ENCODE measurements at regions not wholly inside any gene's neighbourhood (a gene's known extent, or its start where the extent isn't known, plus 50 kb on each side); places are given as distances from the start of the nearest gene placed in this dataset.

- 93% methylated on average over 2 of the region's 3 CpGs; no CpG with 5 or more reads in 1 of the 2 donors for WGBS, 2 donors (ENCODE audit: low coverage in 1 of 2)
- Histone ChIP-seq H3K9me3 (no peaks in the 10 kb centered on the region), H3K36me3 (no peaks in the 10 kb centered on the region), H3K4me1 (no peaks in the 10 kb centered on the region), H3K27me3 (no peaks in the 10 kb centered on the region), H3K4me3 (no peak overlapping the region), H3K27ac (no peak overlapping the region)
- TF ChIP-seq EP300 (IDR thresholded peaks at IDR 0.05) (no peak), POLR2A (IDR thresholded peaks at IDR 0.05) (no peak), CTCF (IDR thresholded peaks at IDR 0.05) (no peak), POLR2AphosphoS5 (IDR thresholded peaks at IDR 0.05) (no peak)
- no peak for ATAC-seq
Measured at GRCh38 chr4:155569471-155569870, 97.2 kb upstream of the GUCY1A1 start.

GRCh38 chr4:155568641-155569220 lies 97.9 kb upstream of the GUCY1A1 start:
- H3K4me1 ChIP-seq = no peaks in the 10 kb centered on the region
- H3K36me3 ChIP-seq = no peaks in the 10 kb centered on the region
- H3K4me3 ChIP-seq = no peak overlapping the region
- 76 to 92% methylated on average over 3 to 4 of the region's 4 CpGs for WGBS, 2 donors (ENCODE audit: low coverage in 1 of 2)
- H3K27me3 ChIP-seq = no peaks in the 10 kb centered on the region
- no peak overlapping the region for H3K27ac ChIP-seq
- no peaks in the 10 kb centered on the region for H3K9me3 ChIP-seq
- TF ChIP-seq POLR2A (IDR thresholded peaks at IDR 0.05) (no peak), CTCF (IDR thresholded peaks at IDR 0.05) (no peak), EP300 (IDR thresholded peaks at IDR 0.05) (no peak), POLR2AphosphoS5 (IDR thresholded peaks at IDR 0.05) (no peak)
- ATAC-seq = no peak

GRCh38 chr4:155566354-155566753 lies 100.3 kb upstream of the GUCY1A1 start:
- H3K27me3 ChIP-seq = no peaks in the 10 kb centered on the region
- ATAC-seq = no peak
- H3K36me3 ChIP-seq = no peaks in the 10 kb centered on the region
- H3K4me1 ChIP-seq = no peaks in the 10 kb centered on the region
- H3K4me3 ChIP-seq = no peak overlapping the region
- 69 to 70% methylated on average over 1 of the region's 1 CpG for WGBS, 2 donors (ENCODE audit: low coverage in 1 of 2)
- no peaks in the 10 kb centered on the region for H3K9me3 ChIP-seq
- H3K27ac ChIP-seq = no peak overlapping the region
- TF ChIP-seq EP300 (IDR thresholded peaks at IDR 0.05) (no peak), POLR2AphosphoS5 (IDR thresholded peaks at IDR 0.05) (no peak), CTCF (IDR thresholded peaks at IDR 0.05) (no peak), POLR2A (IDR thresholded peaks at IDR 0.05) (no peak)

GRCh38 chr4:155565776-155566175 lies 100.9 kb upstream of the GUCY1A1 start:
- no peaks in the 10 kb centered on the region for H3K27me3 ChIP-seq
- H3K36me3 ChIP-seq = no peaks in the 10 kb centered on the region
- WGBS, 2 donors (ENCODE audit: low coverage in 1 of 2) = 90 to 94% methylated on average over 2 of the region's 2 CpGs
- H3K4me1 ChIP-seq = no peaks in the 10 kb centered on the region
- TF ChIP-seq POLR2AphosphoS5 (IDR thresholded peaks at IDR 0.05) (no peak), CTCF (IDR thresholded peaks at IDR 0.05) (no peak), EP300 (IDR thresholded peaks at IDR 0.05) (no peak), POLR2A (IDR thresholded peaks at IDR 0.05) (no peak)
- no peak overlapping the region for H3K4me3 ChIP-seq
- ATAC-seq = no peak
- H3K9me3 ChIP-seq = no peaks in the 10 kb centered on the region
- no peak overlapping the region for H3K27ac ChIP-seq

- no peaks in the 10 kb centered on the region for H3K4me1 ChIP-seq
- no peak overlapping the region for H3K4me3 ChIP-seq
- H3K9me3 ChIP-seq = no peaks in the 10 kb centered on the region
- ATAC-seq = no peak
- H3K36me3 ChIP-seq = no peaks in the 10 kb centered on the region
- H3K27ac ChIP-seq = no peak overlapping the region
- TF ChIP-seq EP300 (IDR thresholded peaks at IDR 0.05) (no peak), POLR2A (IDR thresholded peaks at IDR 0.05) (no peak), CTCF (IDR thresholded peaks at IDR 0.05) (no peak), POLR2AphosphoS5 (IDR thresholded peaks at IDR 0.05) (no peak)
- H3K27me3 ChIP-seq = no peaks in the 10 kb centered on the region
- 40 to 77% methylated on average over 1 of the region's 1 CpG for WGBS, 2 donors (ENCODE audit: low coverage in 1 of 2)
Measured at GRCh38 chr4:155565330-155565729, 101.3 kb upstream of the GUCY1A1 start.

Data from gastroesophageal sphincter (tissue), 4 donors.